NT2/D1 (cell line): ENCODE measurements at regions not wholly inside any gene's neighbourhood (a gene's known extent, or its start where the extent isn't known, plus 50 kb on each side); places are given as distances from the start of the nearest gene placed in this dataset.

Source experiments
- DNase-seq: peaks from one replicate; pipeline ENCODE4 v3.0.0-alpha.2; 2011; ENCODE audit warnings: low read depth, low spot score
- H3K27me3 ChIP-seq: 2 replicates; pipeline ENCODE4 v1.6.0; 2011; ENCODE audit warnings: mild to moderate bottlenecking; ENCODE audit not compliant: insufficient read length, insufficient read depth
- H3K36me3 ChIP-seq: 2 replicates; pipeline ENCODE4 v1.6.1; 2011; ENCODE audit warnings: mild to moderate bottlenecking, low read length, mixed read lengths; ENCODE audit not compliant: insufficient read depth, insufficient read length
- H3K4me1 ChIP-seq: 2 replicates; pipeline ENCODE4 v1.5.1; 2011; ENCODE audit not compliant: insufficient read depth, insufficient read length
- H3K4me3 ChIP-seq: 2 replicates; pipeline ENCODE4 v1.5.1; 2011; ENCODE audit warnings: low read depth; ENCODE audit not compliant: insufficient read length
- H3K9ac ChIP-seq: 2 replicates; pipeline ENCODE4 v1.6.0; 2011; ENCODE audit warnings: low read depth; ENCODE audit not compliant: insufficient read length
- H3K9me3 ChIP-seq: 2 replicates; pipeline ENCODE4 v1.5.1; 2011; ENCODE audit warnings: mild to moderate bottlenecking, low read length; ENCODE audit not compliant: insufficient read depth
- SUZ12 ChIP-seq: IDR thresholded peaks from 2 replicates; pipeline ENCODE4 v1.6.1; 2011; ENCODE audit not compliant: insufficient read length, insufficient read depth; ENCODE audit errors: extremely low read depth
- YY1 ChIP-seq: IDR thresholded peaks from 2 replicates; pipeline ENCODE4 v1.6.1; 2011; ENCODE audit not compliant: insufficient read length, insufficient read depth
- ZNF274 ChIP-seq: IDR thresholded peaks from 2 replicates; pipeline ENCODE4 v1.6.1; 2011; ENCODE audit warnings: mild to moderate bottlenecking, low read depth, low read length

DNA sequence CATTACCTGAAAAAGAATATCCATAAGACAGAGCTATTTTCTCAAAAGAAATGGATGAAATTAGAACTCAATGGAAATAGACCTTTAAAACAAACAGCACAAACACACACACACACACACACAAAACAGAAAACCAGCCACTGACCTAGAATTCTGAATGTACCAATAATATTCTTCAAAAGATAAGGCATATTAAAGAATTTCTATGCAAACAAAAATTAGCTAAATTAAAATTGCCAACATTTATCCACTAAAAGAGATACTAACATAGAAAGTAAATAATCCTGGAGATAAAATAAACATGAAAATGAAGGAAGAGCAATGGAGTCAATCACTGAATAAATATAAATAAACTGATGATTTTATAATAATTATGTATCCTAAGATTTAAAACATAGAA lies 431.2 kb downstream of the SH2D4B start:
- no peak overlapping the region for H3K9ac ChIP-seq
- no peak for DNase-seq
- H3K4me3 ChIP-seq: no peak overlapping the region
- H3K4me1 ChIP-seq: no peaks in the 10 kb centered on the region
- no peaks in the 10 kb centered on the region for H3K9me3 ChIP-seq
- no peaks in the 10 kb centered on the region for H3K27me3 ChIP-seq
- TF ChIP-seq SUZ12 (no peak), ZNF274 (no peak), YY1 (no peak)
- H3K36me3 ChIP-seq: no peaks in the 10 kb centered on the region

DNA sequence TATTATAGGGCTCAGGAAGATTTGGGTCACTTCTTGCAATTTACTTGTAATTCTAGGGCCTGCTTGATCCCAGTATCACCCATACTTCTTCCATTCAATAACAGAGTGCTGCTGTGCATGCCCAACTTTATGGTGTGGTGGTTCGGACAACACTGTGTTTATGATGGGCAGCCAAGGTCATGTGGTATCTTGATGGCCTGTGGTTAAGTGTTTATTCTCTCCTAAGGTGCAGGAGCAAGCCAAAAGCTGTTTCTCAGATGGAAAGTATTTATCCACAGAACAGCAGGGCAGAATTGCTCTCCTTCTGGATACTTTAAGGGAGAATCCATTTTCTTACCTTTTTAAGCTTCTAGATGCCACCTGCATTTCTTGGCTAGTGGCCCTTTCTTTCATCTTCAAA lies 433.8 kb downstream of the SH2D4B start:
- DNase-seq: no peak
- no peaks in the 10 kb centered on the region for H3K36me3 ChIP-seq
- TF ChIP-seq ZNF274: no peak
- no peak for TF ChIP-seq YY1
- no peak for TF ChIP-seq SUZ12
- no peaks in the 10 kb centered on the region for H3K4me1 ChIP-seq
- H3K4me3 ChIP-seq: no peak overlapping the region
- H3K27me3 ChIP-seq: no peaks in the 10 kb centered on the region
- H3K9me3 ChIP-seq: no peaks in the 10 kb centered on the region
- no peak overlapping the region for H3K9ac ChIP-seq

- TF ChIP-seq ZNF274: no peak
- TF ChIP-seq SUZ12: no peak
- no peak for TF ChIP-seq YY1
- no peaks in the 10 kb centered on the region for H3K36me3 ChIP-seq
- H3K27me3 ChIP-seq: no peaks in the 10 kb centered on the region
- H3K4me1 ChIP-seq: no peaks in the 10 kb centered on the region
- H3K9ac ChIP-seq: no peak overlapping the region
- no peak for DNase-seq
- no peaks in the 10 kb centered on the region for H3K9me3 ChIP-seq
- H3K4me3 ChIP-seq: no peak overlapping the region
Measured at GRCh38 chr10:80976658-80977057, 439.0 kb downstream of the SH2D4B start.

GRCh38 chr10:80985102-80985501 lies 447.4 kb downstream of the SH2D4B start:
- no peak for DNase-seq
- no peaks in the 10 kb centered on the region for H3K36me3 ChIP-seq

DNA sequence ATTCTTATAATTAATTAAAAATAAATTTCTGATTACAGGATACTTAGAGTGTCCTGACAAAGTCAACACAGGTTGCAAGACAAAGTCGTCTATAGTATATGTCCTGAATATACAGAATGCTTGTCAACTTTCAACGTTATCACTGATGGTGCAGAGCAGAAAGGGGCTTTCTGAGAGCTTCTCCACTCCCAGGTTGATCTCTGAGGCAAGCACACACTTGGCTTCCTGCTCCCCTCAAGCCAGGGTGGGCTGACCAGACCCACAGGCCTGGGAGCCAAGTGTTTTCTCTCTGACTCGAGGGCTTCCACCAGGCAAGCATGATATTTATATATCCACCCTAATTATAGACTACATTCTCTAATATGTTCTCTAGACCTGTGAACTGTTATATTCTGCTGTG lies 448.9 kb downstream of the SH2D4B start:
- H3K9me3 ChIP-seq: no peaks in the 10 kb centered on the region
- DNase-seq: no peak
- H3K27me3 ChIP-seq: no peaks in the 10 kb centered on the region
- H3K4me1 ChIP-seq: no peaks in the 10 kb centered on the region
- H3K36me3 ChIP-seq: no peaks in the 10 kb centered on the region
- TF ChIP-seq SUZ12 (no peak), ZNF274 (no peak), YY1 (no peak)
- H3K4me3 ChIP-seq: no peak overlapping the region
- no peak overlapping the region for H3K9ac ChIP-seq

More at GRCh38 chr10:80985102-80985501, 447.4 kb downstream of the SH2D4B start:
- Histone ChIP-seq H3K9ac (no peak overlapping the region), H3K4me3 (no peak overlapping the region), H3K27me3 (no peaks in the 10 kb centered on the region), H3K4me1 (no peaks in the 10 kb centered on the region), H3K9me3 (no peaks in the 10 kb centered on the region)
- no peak for TF ChIP-seq YY1
- TF ChIP-seq ZNF274: no peak
- TF ChIP-seq SUZ12: no peak

GRCh38 chr10:80988755-80989154 lies 451.1 kb downstream of the SH2D4B start:
- H3K9ac ChIP-seq: no peak overlapping the region
- no peaks in the 10 kb centered on the region for H3K9me3 ChIP-seq
- TF ChIP-seq SUZ12 (no peak), ZNF274 (no peak), YY1 (no peak)
- no peaks in the 10 kb centered on the region for H3K27me3 ChIP-seq
- no peaks in the 10 kb centered on the region for H3K36me3 ChIP-seq
- H3K4me3 ChIP-seq: no peak overlapping the region
- H3K4me1 ChIP-seq: no peaks in the 10 kb centered on the region
- no peak for DNase-seq

DNA sequence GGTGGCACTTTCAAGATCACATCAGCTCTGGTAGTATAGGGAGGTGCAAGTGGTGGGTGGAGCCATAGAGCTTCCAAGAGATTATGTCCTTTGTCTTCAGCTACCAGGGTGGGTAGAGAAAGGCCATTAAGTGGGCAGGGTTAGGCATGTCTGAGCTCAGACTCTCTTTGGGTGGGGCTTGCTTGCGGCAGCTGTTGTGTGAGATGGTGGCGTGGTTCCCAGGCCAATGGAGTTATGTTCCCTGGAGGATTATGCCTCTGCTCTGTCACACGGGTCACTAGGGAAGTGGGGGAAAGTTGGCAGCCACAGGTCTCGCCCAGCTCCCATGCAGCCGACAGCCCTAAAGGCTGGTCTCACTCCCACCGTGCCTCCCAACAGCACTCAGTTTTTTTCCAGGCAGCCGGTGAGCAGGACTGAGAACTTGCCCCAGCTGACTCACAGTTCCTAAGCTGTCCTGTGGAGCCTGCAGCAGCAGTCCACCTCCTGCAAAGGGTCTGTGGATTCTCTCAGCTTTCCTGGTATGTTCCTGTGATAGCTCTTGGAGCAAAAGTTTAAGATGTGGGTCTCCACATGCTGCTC lies 459.0 kb downstream of the SH2D4B start:
- DNase-seq: no peak
- Histone ChIP-seq H3K4me3 (no peak overlapping the region), H3K27me3 (no peaks in the 10 kb centered on the region), H3K4me1 (no peaks in the 10 kb centered on the region), H3K9ac (no peak overlapping the region), H3K9me3 (no peaks in the 10 kb centered on the region), H3K36me3 (no peaks in the 10 kb centered on the region)
- no peak for TF ChIP-seq YY1
- TF ChIP-seq SUZ12: no peak
- TF ChIP-seq ZNF274: no peak

- no peaks in the 10 kb centered on the region for H3K9me3 ChIP-seq
- no peak overlapping the region for H3K4me3 ChIP-seq
- no peak for TF ChIP-seq ZNF274
- TF ChIP-seq YY1: no peak
- no peak for TF ChIP-seq SUZ12
Measured at GRCh38 chr10:81000781-81001180, 463.1 kb downstream of the SH2D4B start.

DNA sequence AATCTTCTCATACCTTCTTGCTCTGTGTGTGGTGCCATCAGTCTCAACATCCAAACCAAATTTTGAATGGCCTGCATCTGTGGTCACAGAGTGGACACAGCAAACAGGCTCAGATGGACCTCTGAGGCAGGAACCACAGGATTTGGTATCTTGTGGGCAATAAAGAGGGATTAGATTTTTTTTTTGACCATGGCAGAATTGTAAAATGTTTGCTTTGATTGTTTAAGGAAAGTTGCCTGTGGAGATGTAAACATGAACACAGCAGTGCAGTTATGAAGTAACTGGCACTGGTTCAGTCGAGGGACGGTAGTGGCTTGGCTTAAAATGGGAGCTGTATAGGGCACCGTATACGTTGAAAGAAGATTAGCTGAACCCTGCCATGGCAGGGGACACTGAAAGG lies 464.7 kb downstream of the SH2D4B start:
- no peak for DNase-seq
- Histone ChIP-seq H3K9me3 (no peaks in the 10 kb centered on the region), H3K4me3 (no peak overlapping the region), H3K36me3 (no peaks in the 10 kb centered on the region), H3K9ac (no peak overlapping the region), H3K27me3 (no peaks in the 10 kb centered on the region), H3K4me1 (no peaks in the 10 kb centered on the region)
- TF ChIP-seq ZNF274 (no peak), YY1 (no peak), SUZ12 (no peak)

More at GRCh38 chr10:81000781-81001180, 463.1 kb downstream of the SH2D4B start:
- Histone ChIP-seq H3K9ac (no peak overlapping the region), H3K36me3 (no peaks in the 10 kb centered on the region), H3K27me3 (no peaks in the 10 kb centered on the region), H3K4me1 (no peaks in the 10 kb centered on the region)
- DNase-seq: no peak
